IMR-90 (cell line): ENCODE measurements at regions not wholly inside any gene's neighbourhood (a gene's known extent, or its start where the extent isn't known, plus 50 kb on each side); places are given as distances from the start of the nearest gene placed in this dataset.

ENCODE experiments used
- ATAC-seq: fragments of 200-7000 bp; cut with Tn5 transposase; 2 replicates; pipeline ENCODE4 v1.9.1; 2020; ENCODE audit warnings: low read depth, mild to moderate bottlenecking, moderate library complexity
- BruUV-seq: library from RNA; stranded (reverse); fragments of 400-500 nt; replicated peaks from 2 replicates; lab custom pipeline; 2021; lab: Mats Ljungman, UMichigan
- CTCF ChIA-PET: fragments of 300-600 bp; formaldehyde crosslinking; extraction: SDS; loops from one replicate; lab custom pipeline; 2021; ENCODE audit warnings: antibody characterized with exemption; lab: Yijun Ruan, JAX
- POLR2A ChIA-PET: fragments of 300-600 bp; sonication (Branson Sonifier 250); formaldehyde crosslinking; loops from one replicate; lab custom pipeline; 2022; ENCODE audit warnings: antibody characterized with exemption; ENCODE audit not compliant: unreplicated experiment; lab: Charles Lee
- DNase-seq: peaks from one replicate; pipeline ENCODE4 v3.0.0; 2013
- H2AFZ ChIP-seq: replicated peaks from 2 replicates; pipeline ENCODE3; 2013; ENCODE audit warnings: low read length, mild to moderate bottlenecking; ENCODE audit not compliant: poor library complexity
- H2AK5ac ChIP-seq: 2 replicates; pipeline ENCODE4 v1.6.1; 2013; ENCODE audit warnings: low read depth, low read length, inconsistent platforms
- H2AK9ac ChIP-seq: replicated peaks from 2 replicates; pipeline ENCODE3; 2013; ENCODE audit warnings: mild to moderate bottlenecking, low read depth, low read length, moderate library complexity; ENCODE audit not compliant: poor library complexity
- H2BK120ac ChIP-seq: 2 replicates; pipeline ENCODE4 v1.6.1; 2013; ENCODE audit warnings: low read depth, low read length, inconsistent platforms
- H2BK15ac ChIP-seq: 3 replicates; pipeline ENCODE4 v1.6.1; 2013; ENCODE audit warnings: low read depth, low read length, inconsistent platforms
- H2BK20ac ChIP-seq: 2 replicates; pipeline ENCODE4 v1.6.1; 2013; ENCODE audit warnings: low read depth, mild to moderate bottlenecking, inconsistent platforms, low read length, moderate library complexity
- H2BK5ac ChIP-seq: 2 replicates; pipeline ENCODE4 v1.6.1; 2013; ENCODE audit warnings: mild to moderate bottlenecking, low read depth, low read length, inconsistent platforms; ENCODE audit not compliant: poor library complexity, severe bottlenecking
- H3K14ac ChIP-seq: replicated peaks from 2 replicates; pipeline ENCODE4 v1.6.1; 2013; ENCODE audit warnings: low read depth, low read length, inconsistent platforms
- H3K18ac ChIP-seq: 2 replicates; pipeline ENCODE4 v1.6.1; 2013; ENCODE audit warnings: low read depth, low read length, control low read depth
- H3K23ac ChIP-seq: 2 replicates; pipeline ENCODE4 v1.6.1; 2013; ENCODE audit warnings: low read depth, low read length, inconsistent platforms
- H3K27ac ChIP-seq: 2 replicates; pipeline ENCODE4 v1.5.1; 2013; ENCODE audit warnings: mild to moderate bottlenecking, control low read depth, low read length; ENCODE audit not compliant: insufficient read depth
- H3K27me3 ChIP-seq: 2 replicates; pipeline ENCODE4 v1.6.1; 2013; ENCODE audit warnings: low read length; ENCODE audit not compliant: control insufficient read depth, insufficient read depth
- H3K36me3 ChIP-seq: 2 replicates; pipeline ENCODE4 v1.6.1; 2013; ENCODE audit warnings: low read length, mixed read lengths; ENCODE audit not compliant: control insufficient read depth, insufficient read depth
- H3K4ac ChIP-seq: 2 replicates; pipeline ENCODE4 v1.6.1; 2013; ENCODE audit warnings: low read depth, low read length, inconsistent platforms
- H3K4me1 ChIP-seq: 2 replicates; pipeline ENCODE4 v1.6.1; 2013; ENCODE audit warnings: low read length, mixed read lengths; ENCODE audit not compliant: control insufficient read depth, insufficient read depth
- H3K4me2 ChIP-seq: 2 replicates; pipeline ENCODE4 v1.6.1; 2013; ENCODE audit warnings: low read depth, mild to moderate bottlenecking, control low read depth, low read length, moderate library complexity
- H3K4me3 ChIP-seq: 2 replicates; pipeline ENCODE4 v1.5.1; 2013; ENCODE audit warnings: low read depth, mild to moderate bottlenecking, control low read depth, low read length, moderate library complexity; ENCODE audit not compliant: insufficient read depth
- H3K56ac ChIP-seq: 2 replicates; pipeline ENCODE4 v1.6.1; 2013; ENCODE audit warnings: low read length, inconsistent platforms; ENCODE audit not compliant: insufficient read depth; ENCODE audit errors: extremely low read depth
- H3K79me1 ChIP-seq, 2 experiments: 2 replicates each; pipeline ENCODE4 v1.6.1; 2013; ENCODE audit warnings: low read length in 2 of 2, inconsistent platforms in 1 of 2, low read depth in 1 of 2
- H3K9ac ChIP-seq: 2 replicates; pipeline ENCODE4 v1.6.1; 2013; ENCODE audit warnings: low read depth, low read length, control low read depth
- H3K9me1 ChIP-seq: 2 replicates; pipeline ENCODE4 v1.6.1; 2013; ENCODE audit warnings: low read length, inconsistent platforms; ENCODE audit not compliant: insufficient read depth
- H3K9me3 ChIP-seq: 2 replicates; pipeline ENCODE4 v1.6.1; 2013; ENCODE audit warnings: low read length; ENCODE audit not compliant: control insufficient read depth, insufficient read depth
- H4K20me1 ChIP-seq: 2 replicates; pipeline ENCODE4 v1.6.1; 2013; ENCODE audit warnings: low read length, inconsistent platforms; ENCODE audit not compliant: insufficient read depth
- H4K5ac ChIP-seq: 2 replicates; pipeline ENCODE4 v1.6.1; 2013; ENCODE audit warnings: mild to moderate bottlenecking, low read depth, low read length, control low read depth
- H4K8ac ChIP-seq, 2 experiments: 2 replicates each; pipeline ENCODE4 v1.6.1; 2013; ENCODE audit warnings: low read depth in 2 of 2, low read length in 2 of 2, control low read depth in 1 of 2, inconsistent platforms in 1 of 2
- H4K91ac ChIP-seq: 2 replicates; pipeline ENCODE4 v1.6.1; 2013; ENCODE audit warnings: low read depth, low read length, inconsistent platforms; ENCODE audit not compliant: insufficient read depth
- BHLHE40 ChIP-seq: fragments of 150-350 bp; IDR thresholded peaks from 2 replicates; pipeline ENCODE4 v1.6.1; 2016; ENCODE audit warnings: mild to moderate bottlenecking, low read depth, low read length
- CEBPB ChIP-seq: IDR thresholded peaks from 2 replicates; pipeline ENCODE4 v1.6.1; 2012; ENCODE audit warnings: low read depth, low read length, improper control_type of control experiment
- CTCF ChIP-seq: conservative IDR thresholded peaks from 2 replicates; pipeline ENCODE4 v1.5.1; 2012; ENCODE audit warnings: mild to moderate bottlenecking, low read depth, low read length, improper control_type of control experiment
- ELK1 ChIP-seq: fragments of 150-350 bp; IDR thresholded peaks from 2 replicates; pipeline ENCODE4 v1.6.1; 2016; ENCODE audit warnings: low read depth, mild to moderate bottlenecking, low read length, moderate library complexity, borderline replicate concordance
- MAFK ChIP-seq: IDR thresholded peaks from 2 replicates; pipeline ENCODE4 v1.6.1; 2012; ENCODE audit warnings: low read depth, low read length, improper control_type of control experiment
- MAZ ChIP-seq: IDR thresholded peaks from 2 replicates; pipeline ENCODE4 v1.6.1; 2012; ENCODE audit warnings: low read depth, mild to moderate bottlenecking, low read length, improper control_type of control experiment, moderate library complexity, borderline replicate concordance
- MXI1 ChIP-seq: IDR thresholded peaks from 2 replicates; pipeline ENCODE4 v1.6.1; 2012; ENCODE audit warnings: low read depth, mild to moderate bottlenecking, low read length, moderate library complexity, borderline replicate concordance
- NFE2L2 ChIP-seq: fragments of 150-350 bp; IDR thresholded peaks from 2 replicates; pipeline ENCODE4 v1.6.1; 2016; ENCODE audit warnings: low read depth, mild to moderate bottlenecking, low read length
- POLR2A ChIP-seq: IDR thresholded peaks from 2 replicates; pipeline ENCODE4 v1.6.1; 2012; ENCODE audit warnings: mild to moderate bottlenecking, low read depth, low read length
- RAD21 ChIP-seq: IDR thresholded peaks from 2 replicates; pipeline ENCODE4 v1.6.1; 2012; ENCODE audit warnings: low read length, improper control_type of control experiment
- RCOR1 ChIP-seq: IDR thresholded peaks from 2 replicates; pipeline ENCODE4 v1.6.1; 2012; ENCODE audit warnings: mild to moderate bottlenecking, low read length, improper control_type of control experiment; ENCODE audit not compliant: insufficient replicate concordance
- RFX5 ChIP-seq: IDR thresholded peaks from 2 replicates; pipeline ENCODE4 v1.8.0; 2012; ENCODE audit warnings: low read depth, mild to moderate bottlenecking, low read length, moderate library complexity
- WGBS, 2 experiments: methylation state at CpG; one replicate each; pipeline versions ENCODE4 v1.1.5 to v1.1.7; 2013; ENCODE audit warnings: missing lambda C conversion rate in 2 of 2; ENCODE audit not compliant: insufficient read length in 1 of 2; ENCODE audit errors: extremely low coverage in 2 of 2; 5-methylcytosine and 5-hydroxymethylcytosine counted together
- dilution Hi-C: fragments of 300-500 bp; cut with HindIII; formaldehyde crosslinking; loops from one replicate; pipeline ENCODE4 v1.14.3; 2018; ENCODE audit warnings: low sequenced_read_pairs; ENCODE audit not compliant: unreplicated experiment
- in situ Hi-C: fragments of 300-500 bp; cut with MboI; formaldehyde crosslinking; loops from 3 replicates; pipeline ENCODE4 v1.14.3; 2019; ENCODE audit warnings: low sequenced_read_pairs, inconsistent platforms, mixed read lengths
- intact Hi-C: fragments of 100-400 bp; cut with micrococcal nuclease; formaldehyde crosslinking; loops from 2 replicates; pipeline ENCODE4 v1.10.0; 2022

DNA sequence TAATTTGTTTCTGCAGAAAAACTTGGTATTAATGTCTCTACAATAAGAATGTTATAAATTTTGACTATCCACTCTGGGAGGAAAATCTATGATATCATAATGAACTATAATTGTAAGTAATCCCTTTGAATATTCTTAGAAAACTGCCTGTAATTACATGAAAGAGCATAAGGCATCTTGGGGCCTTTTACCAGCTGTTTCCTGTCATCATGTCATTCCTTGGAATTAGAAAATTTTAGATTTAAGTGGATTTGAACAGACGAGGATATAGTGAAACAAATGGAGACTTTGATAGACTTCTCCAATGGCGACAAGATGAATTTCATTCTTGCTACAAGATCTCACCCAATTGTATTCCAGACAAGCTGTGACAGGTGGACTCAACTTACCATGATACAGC, 423.4 kb upstream of the FLRT2 start:
- Histone ChIP-seq H2AK5ac (no peak overlapping the region), H4K20me1 (no peaks in the 10 kb centered on the region), H3K27ac (no peak overlapping the region), H3K14ac (no peak overlapping the region), H2BK15ac (no peak overlapping the region), H4K91ac (no peak overlapping the region), H3K79me1 (no peaks in the 10 kb centered on the region), H2AK9ac (no peak overlapping the region), H2BK20ac (no peak overlapping the region), H3K36me3 (no peaks in the 10 kb centered on the region), H3K4me2 (no peak overlapping the region), H4K8ac (no peak overlapping the region), H3K18ac (no peak overlapping the region), H3K9me3 (peaks cover 2% of the 10 kb centered on the region; the same call in 1 of the 2 replicates), H3K56ac (no peak overlapping the region), H2AFZ (no peak overlapping the region), H3K27me3 (no peaks in the 10 kb centered on the region), H3K9ac (no peak overlapping the region), H2BK5ac (no peak overlapping the region), H3K4me1 (no peaks in the 10 kb centered on the region), H3K4me3 (no peak overlapping the region), H3K4ac (no peak overlapping the region), H2BK120ac (no peak overlapping the region), H3K9me1 (no peaks in the 10 kb centered on the region), H3K23ac (no peak overlapping the region), H4K5ac (no peak overlapping the region)
- no peak for DNase-seq
- intact Hi-C loops (no loop called here), dilution Hi-C loops (no loop called here), in situ Hi-C loops (no loop called here)
- ChIA-PET CTCF (no interaction called here), POLR2A (no interaction called here)
- WGBS, 2 experiments, result no CpG with 5 or more reads among the region's 2 CpGs
- TF ChIP-seq RFX5, result no peak
- TF ChIP-seq RAD21, result no peak
- no peak for TF ChIP-seq MXI1
- no peak for TF ChIP-seq ELK1
- TF ChIP-seq MAFK, result no peak
- no peak for TF ChIP-seq NFE2L2
- no peak for TF ChIP-seq CEBPB
- TF ChIP-seq CTCF, result no peak
- no peak for TF ChIP-seq RCOR1
- TF ChIP-seq MAZ, result no peak
- TF ChIP-seq POLR2A, result no peak
- TF ChIP-seq BHLHE40, result no peak
- BruUV-seq, result no TSS peak
- no peak for ATAC-seq
